ENCODE measurements at regions not wholly inside any gene's neighbourhood (a gene's known extent, or its start where the extent isn't known, plus 50 kb on each side); places are given as distances from the start of the nearest gene placed in this dataset.

- TF ChIP-seq CTCF (IDR thresholded peaks at IDR 0.05) (no peak), TEAD4 (IDR thresholded peaks at IDR 0.05; ENCODE audit: borderline replicate concordance, insufficient read depth) (no peak), FOSL2 (IDR thresholded peaks at IDR 0.05; ENCODE audit: borderline replicate concordance, low read depth) (no peak), MAX (IDR thresholded peaks at IDR 0.05; ENCODE audit: low read depth) (no peak), USF2 (IDR thresholded peaks at IDR 0.05; ENCODE audit: borderline replicate concordance, low read depth, low read length) (no peak), RAD21 (IDR thresholded peaks at IDR 0.05; ENCODE audit: low read length) (no peak), TAF1 (IDR thresholded peaks at IDR 0.05; ENCODE audit: borderline replicate concordance, low read depth, low read length) (no peak), RCOR1 (IDR thresholded peaks at IDR 0.05; ENCODE audit: low read length) (no peak)
Observed at GRCh38 chr10:121099592-121099991, 248.4 kb downstream of the WDR11 start.

All from SK-N-SH (cell line).